GM10248 (cell line): ENCODE measurements at regions not wholly inside any gene's neighbourhood (a gene's known extent, or its start where the extent isn't known, plus 50 kb on each side); places are given as distances from the start of the nearest gene placed in this dataset.
"Not testable (repeated sequence)": the region's sequence is repeated elsewhere in the genome, so short reads cannot be mapped to it uniquely, and the experiment has no call there.

Source experiments
- CTCF ChIA-PET: fragments of 300-600 bp; sonication (Branson Sonifier 250); formaldehyde crosslinking; extraction: SDS; loops from one replicate; lab custom pipeline; 2021; ENCODE audit warnings: antibody characterized with exemption; lab: Yijun Ruan, JAX
- POLR2A ChIA-PET: fragments of 350-650 bp; sonication (Branson Sonifier 250); formaldehyde crosslinking; extraction: SDS; loops from one replicate; lab custom pipeline; 2020; ENCODE audit warnings: antibody characterized with exemption; lab: Yijun Ruan, JAX
- DNase-seq: peaks from one replicate; pipeline ENCODE4 v3.0.0; 2012; ENCODE audit errors: extremely low spot score
- CTCF ChIP-seq: IDR thresholded peaks from 2 replicates; pipeline ENCODE4 v1.5.1; 2012; ENCODE audit warnings: mild to moderate bottlenecking, low read depth; ENCODE audit errors: extremely low read depth, missing control alignments, control extremely low read depth

GRCh38 chr4:1567519-1567807 is 116.7 kb downstream of the FAM53A start:
- ChIA-PET CTCF (no interaction called here), POLR2A (no interaction called here)
- TF ChIP-seq CTCF = no peak
- no peak for DNase-seq

GRCh38 chr4:1566838-1567518 is 117.1 kb downstream of the FAM53A start:
- POLR2A ChIA-PET = no interaction called here
- CTCF ChIA-PET = no interaction called here
- TF ChIP-seq CTCF = no peak
- DNase-seq = no peak

GRCh38 chr4:1566301-1566837 is 117.7 kb downstream of the FAM53A start:
- DNase-seq, POLR2A ChIA-PET, CTCF ChIA-PET: not testable (repeated sequence)

- no peak for TF ChIP-seq CTCF
- CTCF ChIA-PET = interaction anchor here (0.6 kb wide), 1 partner anchor 17 kb away, joined by 3 read pairs; no protein-coding TSS in a partner anchor
- POLR2A ChIA-PET = no interaction called here
- no peak for DNase-seq
These were observed 118.4 kb downstream of the FAM53A start for GRCh38 chr4:1565598-1566295.

- no peak for TF ChIP-seq CTCF
- POLR2A ChIA-PET = no interaction called here
- CTCF ChIA-PET = interaction anchor here (0.6 kb wide), 1 partner anchor 16 kb away, joined by 3 read pairs; no protein-coding TSS in a partner anchor
- no peak for DNase-seq
These were observed 119.4 kb downstream of the FAM53A start for GRCh38 chr4:1564535-1565375.

GRCh38 chr4:1563768-1564485 is 120.2 kb downstream of the FAM53A start:
- TF ChIP-seq CTCF = no peak
- POLR2A ChIA-PET = no interaction called here
- CTCF ChIA-PET = no interaction called here
- DNase-seq = no peak
